Stromal cell of bone marrow (primary cell): ENCODE measurements at regions not wholly inside any gene's neighbourhood (a gene's known extent, or its start where the extent isn't known, plus 50 kb on each side); places are given as distances from the start of the nearest gene placed in this dataset.

Experiments used
- DNase-seq: peaks from one replicate; pipeline ENCODE4 v3.0.0-alpha.2; 2012; ENCODE audit warnings: low read depth

DNA sequence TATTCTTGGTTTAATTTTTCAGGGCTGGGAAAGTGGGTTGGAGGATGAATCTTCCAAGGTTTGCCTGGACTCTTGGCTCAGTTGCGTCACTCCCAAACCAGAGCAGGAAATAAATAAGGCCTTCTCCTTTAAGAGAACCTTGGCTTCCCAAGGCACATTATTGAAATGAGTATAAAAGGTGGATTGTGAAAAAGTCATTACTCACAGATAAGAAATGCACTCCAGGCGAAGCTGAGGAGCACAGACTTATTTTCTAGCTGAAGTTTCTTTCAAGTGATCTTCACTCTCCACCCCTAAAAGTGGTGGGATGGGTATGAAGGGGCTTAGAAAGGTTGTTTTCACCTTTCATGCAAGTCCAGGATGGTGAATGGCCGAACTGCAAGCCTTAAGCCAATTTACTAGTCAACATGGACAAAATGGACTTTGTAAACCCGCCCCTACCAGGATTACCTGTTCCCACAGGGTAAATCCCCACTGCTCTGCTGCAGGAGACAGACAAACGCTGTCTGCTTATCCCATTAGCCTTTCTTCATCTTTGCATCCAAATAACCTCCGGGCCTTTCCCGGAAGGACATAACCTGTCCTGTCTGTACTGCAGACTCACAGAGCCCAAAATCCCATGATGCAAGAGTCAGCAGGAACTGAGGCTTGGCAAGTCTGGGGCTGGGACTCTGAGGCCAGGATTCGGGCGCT lies 207.6 kb downstream of the BCL11B start:
- DNase-seq, result no peak

- DNase-seq, result no peak
These were observed 206.4 kb downstream of the BCL11B start for GRCh38 chr14:99065551-99065950.

- no peak for DNase-seq
These were observed 205.6 kb downstream of the BCL11B start for GRCh38 chr14:99066378-99066777.

DNA sequence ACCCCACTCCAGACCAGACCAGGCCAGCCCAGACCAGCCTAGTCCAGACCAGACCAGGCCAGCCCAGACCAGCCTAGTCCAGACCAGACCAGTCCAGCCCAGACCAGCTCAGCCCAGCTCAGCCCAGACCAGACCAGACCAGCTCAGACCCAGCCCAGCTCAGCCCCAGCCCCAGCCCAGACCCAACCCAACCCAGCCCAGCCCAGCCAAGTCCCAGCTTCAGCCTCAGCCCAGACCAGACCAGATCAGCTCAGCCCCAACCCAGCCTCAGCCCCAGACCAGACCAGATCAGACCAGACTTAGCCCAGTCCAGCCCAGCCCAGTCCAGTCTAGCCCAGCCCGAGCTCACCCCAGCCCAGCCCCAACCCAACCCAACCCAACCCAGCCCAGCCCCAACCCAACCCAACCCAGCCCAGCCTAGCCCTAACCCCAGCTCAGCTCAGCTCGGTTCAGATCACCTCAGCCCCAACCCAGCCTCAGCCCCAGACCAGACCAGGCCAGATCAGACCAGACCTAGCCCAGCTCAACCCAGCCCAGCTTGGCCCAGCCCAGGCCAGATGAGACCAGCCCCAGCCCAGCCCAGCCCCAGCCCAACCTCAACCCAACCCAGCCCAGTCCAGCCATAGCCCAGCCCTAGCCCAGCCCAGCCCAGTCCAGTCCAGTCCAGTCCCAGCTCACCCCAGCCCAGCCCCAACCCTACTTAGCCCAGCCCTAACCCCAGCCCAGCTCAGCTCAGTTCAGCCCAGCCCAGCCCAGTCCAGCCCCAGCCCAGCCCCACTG lies 204.7 kb downstream of the BCL11B start:
- DNase-seq, result no peak

DNA sequence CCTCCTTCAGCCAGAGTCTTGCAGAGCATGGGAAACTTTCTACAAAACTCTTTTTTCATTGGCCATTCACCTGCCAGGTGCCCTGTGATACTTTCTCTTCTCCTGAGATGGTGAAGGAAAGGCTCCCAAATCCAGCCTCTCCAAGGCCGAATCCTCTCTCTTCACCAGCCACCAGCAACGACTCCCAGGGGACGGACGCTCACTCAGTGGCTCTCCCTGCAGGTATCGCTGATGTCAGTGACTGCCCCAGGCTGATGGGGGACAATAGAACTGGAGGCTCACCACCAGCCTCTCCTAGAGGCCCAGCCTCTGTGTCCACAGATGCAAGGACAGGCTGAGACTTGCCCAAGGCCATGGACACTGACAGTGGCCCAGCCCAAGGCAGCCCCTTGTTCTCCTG lies 204.1 kb downstream of the BCL11B start:
- no peak for DNase-seq

- no peak for DNase-seq
These were observed 202.1 kb downstream of the BCL11B start for GRCh38 chr14:99069946-99070345.

DNA sequence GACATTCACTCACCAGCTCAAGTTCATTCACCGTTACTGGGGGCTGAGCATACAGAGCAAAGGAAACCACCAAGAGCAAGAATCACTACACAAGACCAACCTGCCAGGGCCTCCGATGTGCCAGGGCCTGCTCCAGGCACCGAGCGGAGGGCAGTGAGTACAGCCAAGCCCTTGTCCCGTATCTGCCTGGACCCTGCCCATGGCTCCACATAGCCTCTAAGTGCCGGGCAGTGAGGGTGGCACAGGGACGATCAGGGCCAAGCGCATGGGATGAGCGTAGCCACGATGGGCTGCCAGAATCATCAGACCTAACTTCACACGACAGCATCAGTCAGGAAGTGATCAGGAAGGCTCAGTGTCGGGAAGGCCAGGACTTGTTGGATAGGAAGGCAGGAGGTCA lies 199.6 kb downstream of the BCL11B start:
- DNase-seq, result no peak

DNA sequence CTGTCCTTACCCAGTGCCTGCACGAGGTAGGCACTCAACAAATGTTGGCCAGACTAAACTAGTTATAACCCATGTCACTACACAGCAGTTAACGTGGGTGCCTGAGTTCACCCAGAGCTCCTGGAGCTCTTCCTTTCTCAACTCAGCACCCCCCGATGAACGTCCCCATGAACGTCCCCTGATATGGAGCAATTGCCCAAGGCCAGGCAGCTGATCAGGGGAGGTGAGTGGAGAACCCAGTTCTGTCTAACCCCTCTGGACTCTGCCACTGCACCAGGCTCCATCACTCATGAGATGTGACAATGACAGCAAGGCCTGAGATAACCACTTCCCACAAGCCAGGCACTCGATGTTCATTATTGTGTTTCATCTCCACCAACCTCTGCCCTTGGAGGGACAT lies 199.0 kb downstream of the BCL11B start:
- DNase-seq, result no peak

- DNase-seq, result no peak
These were observed 198.6 kb downstream of the BCL11B start for GRCh38 chr14:99073431-99073830.

DNA sequence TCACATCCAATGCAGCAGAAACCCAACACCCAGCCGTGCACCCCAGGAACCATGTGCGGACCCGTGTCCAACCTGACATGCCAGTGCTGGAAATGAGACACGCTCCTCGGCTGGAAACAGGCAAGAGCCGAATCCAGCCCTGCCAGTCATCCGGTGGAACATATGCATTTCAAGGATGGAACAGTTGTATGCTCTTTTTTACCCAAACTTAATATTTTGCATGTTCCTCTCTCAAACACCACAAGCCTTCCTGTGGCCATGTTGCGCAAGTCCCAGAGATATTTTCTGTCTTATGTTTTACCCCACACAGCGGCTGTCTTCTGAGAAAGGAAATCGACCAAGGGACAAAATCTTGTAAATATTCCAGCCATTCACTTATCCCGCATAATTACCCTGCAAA lies 196.9 kb downstream of the BCL11B start:
- DNase-seq, result no peak

- no peak for DNase-seq
These were observed 196.1 kb downstream of the BCL11B start for GRCh38 chr14:99075771-99076375.

DNA sequence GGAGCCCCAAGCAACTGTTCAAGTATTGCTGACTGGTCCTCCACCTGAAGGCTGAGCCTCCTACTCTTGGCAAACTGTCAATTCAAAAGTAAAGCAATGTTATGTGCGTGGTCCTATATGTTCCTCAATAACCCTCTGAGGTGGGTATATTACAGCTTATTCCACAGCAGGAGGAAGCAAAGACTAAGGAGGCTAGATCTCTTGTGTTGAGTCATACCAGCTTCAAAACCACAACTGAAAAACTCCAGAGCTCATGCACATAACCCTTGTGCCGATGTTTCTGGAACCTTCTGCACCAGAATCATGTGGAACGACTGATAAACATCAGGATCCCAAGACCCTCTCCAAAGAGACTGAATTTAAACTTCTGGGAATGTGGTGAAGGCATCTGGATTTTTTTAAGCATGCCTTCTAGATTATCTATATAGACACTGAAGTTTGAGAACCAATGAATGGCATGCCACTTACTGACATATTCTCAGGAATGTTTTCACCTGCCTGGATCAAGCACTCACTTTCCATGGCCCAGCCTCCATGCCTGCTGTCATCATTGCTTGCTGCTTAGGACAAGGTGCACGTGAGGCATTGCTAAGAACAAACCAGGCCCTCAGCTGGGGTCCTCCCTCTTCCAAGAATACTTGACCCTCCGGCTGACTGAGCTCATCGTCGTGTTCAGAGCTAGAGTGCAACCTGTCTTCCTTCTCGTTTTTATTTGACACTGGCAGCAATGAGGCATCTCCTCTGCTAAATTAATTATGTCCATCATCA lies 194.7 kb downstream of the BCL11B start:
- DNase-seq, result no peak

DNA sequence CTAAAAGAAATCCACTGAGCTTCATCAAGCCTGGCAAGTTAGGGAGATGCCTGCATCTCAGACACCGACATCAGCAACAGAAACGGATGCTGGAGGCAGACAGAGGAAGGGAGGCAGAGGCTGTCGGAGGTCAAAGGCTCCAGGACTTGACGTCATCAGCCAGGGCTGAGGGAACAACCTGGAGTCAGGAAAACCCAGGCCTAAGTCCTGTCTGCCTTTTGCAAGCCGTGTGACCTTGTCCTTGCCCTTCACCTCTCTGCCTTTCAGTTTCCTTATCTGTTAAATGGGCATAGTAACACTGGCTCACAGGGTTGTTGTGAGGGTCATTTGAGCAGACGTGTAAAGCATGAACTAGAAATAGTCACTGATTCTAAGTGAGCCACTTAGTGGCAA lies 194.2 kb downstream of the BCL11B start:
- DNase-seq, result no peak

DNA sequence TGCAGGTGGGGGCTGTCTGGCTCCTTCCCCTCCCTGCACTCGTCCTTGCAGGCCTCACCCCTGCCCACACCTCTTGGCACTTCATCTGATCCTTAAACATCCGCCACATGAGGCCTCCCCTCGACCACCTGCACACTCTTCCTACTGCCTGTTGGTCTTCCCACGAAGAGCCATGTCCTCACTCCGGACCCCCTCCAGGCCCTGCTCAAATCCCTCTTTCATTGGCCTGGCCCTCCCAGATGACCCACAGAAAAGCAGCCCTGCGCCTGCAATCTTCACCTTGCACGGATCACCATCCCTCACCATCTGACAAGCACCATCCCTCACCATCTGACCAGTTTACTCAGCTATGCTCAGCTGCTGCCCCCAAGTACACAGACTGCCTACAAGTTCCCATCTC lies 193.6 kb downstream of the BCL11B start:
- DNase-seq, result no peak

DNA sequence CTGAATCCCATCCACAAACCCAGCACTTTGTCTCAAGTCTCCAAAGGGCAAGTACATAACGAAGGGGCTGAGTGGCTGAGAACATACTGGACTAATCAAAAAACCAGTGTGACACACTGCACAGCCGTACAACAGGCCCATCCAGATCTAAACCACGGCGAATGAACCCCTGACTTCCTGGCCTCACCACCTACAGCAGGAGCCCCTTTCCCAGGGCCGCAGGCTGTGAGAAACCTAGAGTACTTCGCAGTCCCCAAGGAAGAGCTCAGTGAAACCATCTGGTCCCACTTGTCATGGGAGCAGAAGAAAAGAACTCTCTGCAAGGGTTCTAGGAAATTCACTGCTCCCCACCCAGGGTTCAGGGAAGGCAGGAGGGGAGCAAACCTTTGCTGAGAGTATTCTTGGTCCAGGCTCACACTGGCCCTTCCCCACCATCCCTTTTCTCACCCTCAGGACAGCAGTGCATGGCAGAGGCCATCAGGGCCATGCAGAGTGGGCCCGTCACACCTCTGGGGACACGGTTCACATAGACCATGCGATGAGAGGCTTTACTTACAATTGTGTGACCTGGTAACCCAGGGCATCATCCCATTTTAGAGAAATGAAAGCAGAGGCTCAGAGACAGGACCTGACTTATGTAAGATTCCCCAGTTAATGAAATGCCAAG lies 192.8 kb downstream of the BCL11B start:
- no peak for DNase-seq

DNA sequence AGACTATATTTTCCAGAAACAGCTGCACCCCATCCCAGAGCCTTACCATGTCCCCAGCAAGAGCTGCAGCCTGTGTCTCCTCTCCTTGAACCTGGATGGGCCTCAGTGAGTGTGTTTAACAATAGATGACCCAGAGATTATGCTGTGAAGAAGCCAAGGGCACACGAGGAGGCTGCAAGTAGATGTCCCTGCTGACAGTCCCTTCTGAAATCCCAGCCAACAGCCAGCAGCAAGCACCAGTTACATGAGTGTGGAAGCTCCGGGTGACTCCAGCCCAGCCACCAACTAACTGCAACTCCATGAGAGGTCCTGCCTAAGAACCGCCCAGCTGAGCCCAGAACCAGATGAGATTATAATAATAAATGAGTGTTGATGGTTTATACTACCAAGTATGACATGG lies 191.7 kb downstream of the BCL11B start:
- DNase-seq, result no peak

DNA sequence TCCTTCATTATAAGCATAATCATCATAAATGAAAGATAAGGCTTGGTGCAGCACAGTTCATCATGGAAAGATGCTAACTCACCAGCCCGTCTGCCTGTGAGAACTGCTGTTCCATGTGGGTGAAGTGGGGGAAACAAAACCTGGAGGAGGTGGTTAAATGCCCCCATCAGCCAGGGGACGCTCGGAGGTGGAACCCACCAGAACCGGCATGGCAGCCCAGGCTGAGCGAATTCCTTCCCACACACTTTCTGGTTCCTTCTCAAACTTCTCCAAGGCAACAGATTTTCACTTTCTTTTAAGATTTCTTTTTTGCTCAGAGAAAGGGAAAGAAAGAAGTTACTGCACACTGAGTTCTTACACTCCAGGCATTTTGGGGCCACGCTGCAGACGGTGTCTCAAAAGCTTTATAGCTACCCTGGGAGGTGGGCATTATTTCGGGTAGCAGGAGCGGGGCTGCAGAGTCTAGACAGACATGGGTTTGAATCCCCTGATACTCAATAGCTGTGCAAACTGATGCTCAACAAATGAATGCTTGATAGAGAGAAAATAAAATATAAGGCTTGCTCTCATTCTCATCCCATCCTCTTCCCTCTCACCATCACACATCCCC lies 190.7 kb downstream of the BCL11B start:
- no peak for DNase-seq

- DNase-seq, result no peak
These were observed 190.1 kb downstream of the BCL11B start for GRCh38 chr14:99081880-99082279.

GRCh38 chr14:99093532-99094517 lies 178.2 kb downstream of the BCL11B start:
- DNase-seq, result no peak

- DNase-seq, result no peak
These were observed 177.1 kb downstream of the BCL11B start for GRCh38 chr14:99094901-99095300.
